ENCODE measurements at regions not wholly inside any gene's neighbourhood (a gene's known extent, or its start where the extent isn't known, plus 50 kb on each side); places are given as distances from the start of the nearest gene placed in this dataset.

DNA sequence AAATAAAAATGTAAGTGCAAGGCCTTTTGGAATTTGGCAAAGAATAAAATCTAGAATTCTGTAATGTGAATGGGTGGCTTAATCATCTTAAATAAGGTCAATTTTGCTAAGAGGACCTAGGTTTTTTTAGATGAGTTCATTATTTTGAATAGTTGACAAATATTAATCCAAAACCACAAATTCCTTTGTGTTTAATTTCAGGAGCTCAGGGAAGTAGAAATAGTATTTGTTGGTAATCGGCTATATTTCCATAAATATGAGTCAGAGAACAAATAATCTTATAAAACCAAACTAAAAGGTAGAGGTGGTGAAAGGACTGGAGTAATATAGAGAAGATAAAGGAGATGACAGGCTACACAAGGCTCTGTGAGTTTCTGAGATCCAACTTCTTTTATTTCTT is 190.4 kb upstream of the TLL1 start:
- TF ChIP-seq, protein P1, sequence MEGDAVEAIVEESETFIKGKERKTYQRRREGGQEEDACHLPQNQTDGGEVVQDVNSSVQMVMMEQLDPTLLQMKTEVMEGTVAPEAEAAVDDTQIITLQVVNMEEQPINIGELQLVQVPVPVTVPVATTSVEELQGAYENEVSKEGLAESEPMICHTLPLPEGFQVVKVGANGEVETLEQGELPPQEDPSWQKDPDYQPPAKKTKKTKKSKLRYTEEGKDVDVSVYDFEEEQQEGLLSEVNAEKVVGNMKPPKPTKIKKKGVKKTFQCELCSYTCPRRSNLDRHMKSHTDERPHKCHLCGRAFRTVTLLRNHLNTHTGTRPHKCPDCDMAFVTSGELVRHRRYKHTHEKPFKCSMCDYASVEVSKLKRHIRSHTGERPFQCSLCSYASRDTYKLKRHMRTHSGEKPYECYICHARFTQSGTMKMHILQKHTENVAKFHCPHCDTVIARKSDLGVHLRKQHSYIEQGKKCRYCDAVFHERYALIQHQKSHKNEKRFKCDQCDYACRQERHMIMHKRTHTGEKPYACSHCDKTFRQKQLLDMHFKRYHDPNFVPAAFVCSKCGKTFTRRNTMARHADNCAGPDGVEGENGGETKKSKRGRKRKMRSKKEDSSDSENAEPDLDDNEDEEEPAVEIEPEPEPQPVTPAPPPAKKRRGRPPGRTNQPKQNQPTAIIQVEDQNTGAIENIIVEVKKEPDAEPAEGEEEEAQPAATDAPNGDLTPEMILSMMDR (IDR thresholded peaks at IDR 0.05; ENCODE audit: low read depth, low read length, missing control alignments): no peak

DNA sequence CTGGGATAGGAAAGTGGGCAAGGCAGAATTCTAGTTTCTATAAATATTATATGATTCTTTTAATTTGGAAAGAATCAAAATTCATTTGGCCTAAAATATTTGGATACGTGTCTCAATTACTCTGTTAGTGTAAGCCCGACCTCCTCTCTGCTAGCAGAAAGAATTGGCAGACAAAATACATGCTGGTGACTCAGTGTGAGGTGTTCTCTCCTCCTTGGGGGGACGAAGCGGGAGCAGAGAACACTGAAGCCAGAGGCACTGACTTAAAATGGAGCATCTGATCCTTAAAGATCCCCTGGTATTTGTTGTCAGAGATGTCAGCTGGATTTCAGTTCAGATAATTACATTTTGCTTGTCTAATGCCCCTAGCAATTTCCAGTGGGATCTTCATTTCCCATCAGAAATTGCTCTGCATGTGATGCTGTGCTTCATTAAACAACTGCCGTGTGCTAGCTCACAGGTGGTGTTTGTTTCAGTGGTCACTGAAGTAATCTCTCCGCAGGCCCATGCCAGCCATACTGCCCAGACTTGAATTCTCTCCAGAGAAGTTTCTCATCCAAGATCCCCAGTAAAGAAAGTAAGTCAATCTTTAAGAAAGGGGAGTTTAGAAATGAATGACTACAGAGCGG is 188.7 kb upstream of the TLL1 start:
- TF ChIP-seq, protein P1 (IDR thresholded peaks at IDR 0.05; ENCODE audit: low read depth, low read length, missing control alignments): no peak
- peak; percentile 62 for DNase-seq (ENCODE audit: low read depth)
- in situ Hi-C loops (cut with HindIII; ENCODE audit: low sequenced_read_pairs): no loop called here

More for the DNA sequence above, 190.4 kb upstream of the TLL1 start:
- H3K4me3 ChIP-seq (ENCODE audit: low read depth, low read length): no peak overlapping the region
- DNase-seq (ENCODE audit: low read depth): no peak
- in situ Hi-C loops (cut with HindIII; ENCODE audit: low sequenced_read_pairs): no loop called here

DNA sequence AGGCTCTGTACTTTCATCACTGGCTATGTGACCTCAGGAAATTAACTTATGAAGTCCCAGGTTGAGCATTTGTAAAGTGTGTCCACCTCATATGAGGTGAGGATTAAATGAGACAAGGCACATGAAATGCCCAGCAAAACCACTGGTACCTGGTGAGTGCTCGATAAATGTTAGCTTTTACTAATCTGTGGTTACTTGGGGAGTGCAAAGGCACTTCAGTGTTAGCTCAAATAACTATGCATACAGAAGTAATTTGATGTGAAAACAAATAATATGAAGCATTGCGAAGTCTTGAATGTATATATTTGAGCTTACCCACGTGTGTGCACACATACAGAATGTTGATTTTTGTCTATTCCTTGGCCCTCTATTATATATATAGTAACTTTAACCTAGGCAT is 186.3 kb upstream of the TLL1 start:
- no peak overlapping the region for H3K4me3 ChIP-seq (ENCODE audit: low read depth, low read length)
- no peak for DNase-seq (ENCODE audit: low read depth)
- TF ChIP-seq, protein P1 (IDR thresholded peaks at IDR 0.05; ENCODE audit: low read depth, low read length, missing control alignments): no peak
- in situ Hi-C loops (cut with HindIII; ENCODE audit: low sequenced_read_pairs): no loop called here

More for the DNA sequence above, 188.7 kb upstream of the TLL1 start:
- H3K4me3 ChIP-seq (ENCODE audit: low read depth, low read length): no peak overlapping the region

DNA sequence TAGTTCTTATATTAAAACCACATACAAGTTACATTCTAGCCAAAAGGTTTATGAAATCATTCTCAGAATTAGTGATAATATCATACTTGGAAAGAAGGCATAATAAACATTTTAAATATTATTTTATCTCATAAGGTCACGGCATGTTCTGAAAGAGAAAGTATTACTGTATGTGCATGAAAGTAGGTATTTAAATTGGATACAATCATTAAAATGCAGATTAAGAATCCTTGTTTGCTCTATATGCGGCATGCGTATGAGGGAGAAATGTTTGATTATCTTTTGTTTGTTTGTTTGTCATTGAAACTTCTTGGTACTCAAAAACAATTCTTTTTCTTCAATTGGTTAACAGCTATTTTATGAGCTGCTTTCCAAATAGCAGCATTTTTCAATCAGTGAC is 183.9 kb upstream of the TLL1 start:
- TF ChIP-seq, protein P1 (IDR thresholded peaks at IDR 0.05; ENCODE audit: low read depth, low read length, missing control alignments): no peak
- no peak overlapping the region for H3K4me3 ChIP-seq (ENCODE audit: low read depth, low read length)
- no peak for DNase-seq (ENCODE audit: low read depth)
- in situ Hi-C loops (cut with HindIII; ENCODE audit: low sequenced_read_pairs): no loop called here

DNA sequence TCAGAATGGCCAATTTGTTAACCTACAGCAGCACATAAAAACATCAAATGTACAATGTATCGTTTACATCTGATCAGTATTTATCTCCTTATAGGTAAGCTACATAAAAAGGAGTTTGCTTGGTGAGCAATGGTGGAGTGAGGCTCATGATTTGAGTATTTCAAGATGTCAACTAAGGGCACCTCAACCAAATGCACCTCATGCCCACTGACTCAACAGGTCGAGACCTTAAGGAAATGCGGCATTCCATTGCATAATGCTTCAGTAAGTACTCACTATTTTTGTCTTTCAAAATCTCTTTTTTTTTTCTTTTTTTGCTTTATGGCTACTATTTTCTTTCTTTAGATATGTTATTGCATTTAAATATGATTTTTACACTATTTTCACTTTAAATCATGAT is 181.0 kb upstream of the TLL1 start:
- DNase-seq (ENCODE audit: low read depth): no peak
- in situ Hi-C loops (cut with HindIII; ENCODE audit: low sequenced_read_pairs): no loop called here
- TF ChIP-seq, protein P1 (IDR thresholded peaks at IDR 0.05; ENCODE audit: low read depth, low read length, missing control alignments): no peak
- no peak overlapping the region for H3K4me3 ChIP-seq (ENCODE audit: low read depth, low read length)

DNA sequence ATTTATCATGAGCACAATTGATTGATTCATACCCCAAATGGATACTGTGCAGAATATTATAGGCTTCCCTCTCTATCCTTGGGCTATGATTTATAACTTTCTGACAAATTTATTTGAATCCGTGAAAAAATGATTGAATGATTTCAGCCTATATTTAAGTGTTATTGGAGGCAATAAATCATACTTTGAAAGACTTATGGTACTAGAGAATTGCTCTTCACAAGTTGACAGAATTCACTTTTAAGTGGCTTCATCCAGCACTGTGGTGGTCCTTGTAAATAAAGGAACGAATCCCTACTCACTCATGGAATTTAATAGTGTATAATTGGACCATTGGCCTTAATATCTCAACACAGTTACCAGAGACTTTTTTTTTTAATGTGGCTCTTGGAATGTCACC is 174.8 kb upstream of the TLL1 start:
- H3K4me3 ChIP-seq (ENCODE audit: low read depth, low read length): no peak overlapping the region
- in situ Hi-C loops (cut with HindIII; ENCODE audit: low sequenced_read_pairs): no loop called here
- no peak for DNase-seq (ENCODE audit: low read depth)
- TF ChIP-seq, protein P1 (IDR thresholded peaks at IDR 0.05; ENCODE audit: low read depth, low read length, missing control alignments): no peak
